ENCODE measurements at regions not wholly inside any gene's neighbourhood (a gene's known extent, or its start where the extent isn't known, plus 50 kb on each side); places are given as distances from the start of the nearest gene placed in this dataset.

DNA sequence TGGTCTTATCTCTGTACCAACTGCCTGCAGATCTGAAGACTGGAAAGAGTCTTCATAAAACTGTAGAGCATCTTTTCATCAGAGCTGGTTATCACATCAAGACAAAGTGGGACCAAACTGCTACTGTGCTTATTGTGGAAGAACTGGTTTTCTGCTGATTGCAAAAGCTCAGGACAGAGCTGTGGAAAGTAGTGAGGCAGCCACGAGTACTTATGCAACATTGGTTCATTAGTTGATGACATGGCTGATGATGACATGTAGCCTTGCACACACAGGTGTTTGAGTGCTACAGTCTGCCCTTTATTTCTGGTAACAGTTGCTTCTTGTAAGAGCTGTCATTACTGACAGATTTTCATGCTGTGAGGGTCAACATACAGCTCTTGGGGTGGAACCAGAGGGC, 185.4 kb upstream of the GUCY1A2 start:
- H3K36me3 ChIP-seq: no peaks in the 10 kb centered on the region
- intact Hi-C loops (cut with DNase I): no loop called here
- no peak for DNase-seq
- H3K9me3 ChIP-seq: no peaks in the 10 kb centered on the region
- no peak for ATAC-seq
- no peaks in the 10 kb centered on the region for H3K27me3 ChIP-seq
- TF ChIP-seq, protein P1, sequence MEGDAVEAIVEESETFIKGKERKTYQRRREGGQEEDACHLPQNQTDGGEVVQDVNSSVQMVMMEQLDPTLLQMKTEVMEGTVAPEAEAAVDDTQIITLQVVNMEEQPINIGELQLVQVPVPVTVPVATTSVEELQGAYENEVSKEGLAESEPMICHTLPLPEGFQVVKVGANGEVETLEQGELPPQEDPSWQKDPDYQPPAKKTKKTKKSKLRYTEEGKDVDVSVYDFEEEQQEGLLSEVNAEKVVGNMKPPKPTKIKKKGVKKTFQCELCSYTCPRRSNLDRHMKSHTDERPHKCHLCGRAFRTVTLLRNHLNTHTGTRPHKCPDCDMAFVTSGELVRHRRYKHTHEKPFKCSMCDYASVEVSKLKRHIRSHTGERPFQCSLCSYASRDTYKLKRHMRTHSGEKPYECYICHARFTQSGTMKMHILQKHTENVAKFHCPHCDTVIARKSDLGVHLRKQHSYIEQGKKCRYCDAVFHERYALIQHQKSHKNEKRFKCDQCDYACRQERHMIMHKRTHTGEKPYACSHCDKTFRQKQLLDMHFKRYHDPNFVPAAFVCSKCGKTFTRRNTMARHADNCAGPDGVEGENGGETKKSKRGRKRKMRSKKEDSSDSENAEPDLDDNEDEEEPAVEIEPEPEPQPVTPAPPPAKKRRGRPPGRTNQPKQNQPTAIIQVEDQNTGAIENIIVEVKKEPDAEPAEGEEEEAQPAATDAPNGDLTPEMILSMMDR (IDR thresholded peaks at IDR 0.05): no peak
- H3K4me3 ChIP-seq: no peak overlapping the region
- H3K4me1 ChIP-seq: no peaks in the 10 kb centered on the region
- H3K27ac ChIP-seq: no peak overlapping the region

DNA sequence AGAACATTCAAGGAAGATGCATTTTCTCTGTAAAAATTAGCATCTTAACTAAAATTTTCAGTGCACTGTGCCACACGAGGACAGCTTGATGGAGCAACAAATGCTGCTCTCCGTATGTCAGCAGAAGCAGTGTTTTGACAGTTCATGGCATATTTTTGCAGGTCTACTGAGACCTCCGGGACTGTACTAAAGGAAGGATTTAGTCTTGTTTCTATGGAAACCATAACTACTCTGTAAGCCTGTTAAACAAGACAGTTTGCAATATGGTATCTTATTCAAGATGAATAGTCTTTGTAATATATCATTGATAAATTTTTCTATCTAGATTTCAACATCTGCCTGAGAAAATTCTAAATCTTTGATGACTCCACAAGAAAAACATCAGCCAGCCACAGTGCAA, 184.0 kb upstream of the GUCY1A2 start:
- ATAC-seq: no peak
- no peak for DNase-seq
- no peak overlapping the region for H3K4me3 ChIP-seq
- no peaks in the 10 kb centered on the region for H3K4me1 ChIP-seq
- no peak overlapping the region for H3K27ac ChIP-seq
- TF ChIP-seq, protein P1 (IDR thresholded peaks at IDR 0.05): no peak
- H3K36me3 ChIP-seq: no peaks in the 10 kb centered on the region
- no peaks in the 10 kb centered on the region for H3K9me3 ChIP-seq
- intact Hi-C loops (cut with DNase I): no loop called here
- H3K27me3 ChIP-seq: no peaks in the 10 kb centered on the region

DNA sequence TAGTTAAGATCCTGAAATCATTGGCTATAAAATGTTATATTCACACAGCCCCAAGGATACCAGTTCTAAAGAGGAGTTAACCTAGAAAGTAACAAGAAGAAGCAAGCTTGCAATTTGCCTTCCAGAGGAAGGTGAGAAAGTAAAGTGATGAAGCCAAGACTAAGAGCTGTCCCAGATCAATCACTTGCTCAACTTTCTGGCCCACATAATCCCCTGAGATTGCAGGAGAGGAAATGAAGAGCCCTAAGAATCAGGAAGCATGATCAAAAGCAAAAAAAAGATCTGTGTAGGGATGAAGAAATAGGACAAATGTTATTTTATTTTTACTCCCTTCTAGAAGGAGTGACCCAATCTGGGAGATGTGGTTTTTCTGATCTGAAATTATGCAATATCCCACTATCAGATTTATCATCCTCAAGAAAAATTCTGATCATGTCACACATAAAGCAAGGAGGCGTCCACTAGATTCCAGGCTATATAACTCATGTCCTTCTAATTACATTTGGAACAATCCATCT, 180.3 kb upstream of the GUCY1A2 start:
- Histone ChIP-seq H3K36me3 (no peaks in the 10 kb centered on the region), H3K9me3 (no peaks in the 10 kb centered on the region), H3K4me3 (no peak overlapping the region), H3K27me3 (no peaks in the 10 kb centered on the region), H3K27ac (no peak overlapping the region), H3K4me1 (no peaks in the 10 kb centered on the region)
- ATAC-seq (no peak), DNase-seq (no peak)
- intact Hi-C loops (cut with DNase I): no loop called here
- TF ChIP-seq, protein P1 (IDR thresholded peaks at IDR 0.05): no peak

DNA sequence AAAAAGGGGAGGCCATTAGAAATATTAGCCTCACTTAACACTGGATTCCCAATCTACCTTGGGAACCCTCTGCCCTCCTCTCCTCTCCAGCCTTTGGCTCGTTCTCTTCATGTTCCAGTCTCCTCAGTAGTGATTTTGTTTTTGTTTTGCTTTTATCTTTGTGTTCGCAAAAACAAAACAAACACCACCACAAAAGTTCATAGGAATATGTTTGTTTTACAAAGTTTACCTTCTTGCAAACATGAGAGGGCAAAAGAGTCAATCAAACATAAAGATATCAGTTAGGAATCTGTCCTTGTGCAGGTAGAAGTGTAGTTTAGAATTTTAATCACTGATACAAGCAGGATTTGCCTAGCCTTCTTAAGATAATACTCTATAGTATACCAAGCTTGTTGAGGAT, 179.7 kb upstream of the GUCY1A2 start:
- Histone ChIP-seq H3K36me3 (no peaks in the 10 kb centered on the region), H3K4me1 (no peaks in the 10 kb centered on the region), H3K9me3 (no peaks in the 10 kb centered on the region), H3K27me3 (no peaks in the 10 kb centered on the region), H3K27ac (no peak overlapping the region), H3K4me3 (no peak overlapping the region)
- DNase-seq (no peak), ATAC-seq (no peak)
- intact Hi-C loops (cut with DNase I): no loop called here
- TF ChIP-seq, protein P1 (IDR thresholded peaks at IDR 0.05): no peak

DNA sequence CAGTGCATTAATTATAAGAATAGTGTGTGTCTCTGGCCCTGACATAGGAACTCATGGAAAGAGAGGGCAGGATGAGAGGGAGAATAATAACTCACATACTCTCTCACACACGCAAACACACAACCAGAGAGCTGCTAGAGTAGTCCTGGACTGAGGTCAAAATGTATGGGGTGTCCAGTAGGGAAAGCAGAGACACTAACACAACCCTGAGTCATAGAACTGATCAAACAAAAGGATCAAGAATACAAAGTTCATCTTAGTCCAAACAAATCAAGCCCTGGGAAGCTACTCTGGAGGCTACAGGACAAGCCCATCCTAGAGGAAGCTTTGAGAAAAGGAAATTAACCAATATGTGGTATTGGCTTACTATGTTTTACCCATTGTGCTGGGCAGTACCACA, 178.5 kb upstream of the GUCY1A2 start:
- H3K27me3 ChIP-seq: no peaks in the 10 kb centered on the region
- DNase-seq: no peak
- H3K36me3 ChIP-seq: no peaks in the 10 kb centered on the region
- no peak overlapping the region for H3K27ac ChIP-seq
- no peaks in the 10 kb centered on the region for H3K9me3 ChIP-seq
- intact Hi-C loops (cut with DNase I): no loop called here
- TF ChIP-seq, protein P1 (IDR thresholded peaks at IDR 0.05): no peak
- no peak overlapping the region for H3K4me3 ChIP-seq
- H3K4me1 ChIP-seq: no peaks in the 10 kb centered on the region
- no peak for ATAC-seq

DNA sequence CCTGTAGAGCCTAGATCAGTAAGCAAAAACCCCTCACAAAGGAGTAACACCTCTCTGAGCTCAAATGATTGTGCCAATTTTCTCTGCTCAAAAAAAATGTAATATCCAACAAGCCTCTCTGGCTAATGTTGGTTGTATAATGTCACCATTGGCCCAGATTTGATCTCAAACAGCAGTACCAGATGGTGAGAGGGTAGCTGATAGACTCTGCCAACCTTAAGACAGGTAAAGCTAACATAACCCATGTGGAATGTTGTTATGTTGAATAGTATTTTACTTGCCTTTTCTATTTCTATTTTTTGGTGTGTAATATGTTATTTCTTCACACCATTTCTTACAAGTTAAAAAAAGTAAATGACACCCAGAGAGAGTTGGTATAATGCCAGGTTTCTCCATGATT, 166.7 kb upstream of the GUCY1A2 start:
- DNase-seq (no peak), ATAC-seq (no peak)
- Histone ChIP-seq H3K9me3 (no peaks in the 10 kb centered on the region), H3K27ac (no peak overlapping the region), H3K36me3 (no peaks in the 10 kb centered on the region), H3K4me1 (no peaks in the 10 kb centered on the region), H3K4me3 (no peak overlapping the region), H3K27me3 (no peaks in the 10 kb centered on the region)
- TF ChIP-seq, protein P1 (IDR thresholded peaks at IDR 0.05): no peak
- intact Hi-C loops (cut with DNase I): no loop called here
